HepG2 (cell line): ENCODE measurements at regions not wholly inside any gene's neighbourhood (a gene's known extent, or its start where the extent isn't known, plus 50 kb on each side); places are given as distances from the start of the nearest gene placed in this dataset.
A peak's percentile ranks its signal among the peaks of the same experiment; 100 is the strongest.

Experiments used
- AHR ChIP-seq: IDR thresholded peaks from 2 replicates; pipeline ENCODE4 v1.6.1; 2018; ENCODE audit warnings: missing genetic modification reagents, missing compliant biosample characterization
- EED ChIP-seq: sonication (generic); formaldehyde crosslinking; IDR thresholded peaks from 2 replicates; pipeline ENCODE4 v1.5.0; 2020; ENCODE audit warnings: mild to moderate bottlenecking, missing genetic modification reagents
- EP300 ChIP-seq, 3 experiments: sonication (generic) in 1 of 3; formaldehyde crosslinking in 1 of 3; IDR thresholded peaks; 2 replicates each; pipeline versions ENCODE4 v1.5.1 to v1.6.1; 2011 to 2020; ENCODE audit warnings: low read depth in 2 of 3, low read length in 2 of 3, borderline replicate concordance in 1 of 3, improper control_type of control experiment in 1 of 3, mild to moderate bottlenecking in 1 of 3, missing genetic modification reagents in 1 of 3, moderate library complexity in 1 of 3
- FOXA1 ChIP-seq, 2 experiments: fragments of 450-650 bp in 1 of 2; sonication (generic) in 1 of 2; formaldehyde crosslinking in 1 of 2; IDR thresholded peaks; 2 replicates each; pipeline versions ENCODE4 v1.4.0 to v1.6.1; 2016 to 2020; ENCODE audit warnings: missing genetic modification reagents in 1 of 2
- JUN ChIP-seq: sonication (generic); formaldehyde crosslinking; IDR thresholded peaks from 2 replicates; pipeline ENCODE4 v1.4.0; 2020; ENCODE audit warnings: mild to moderate bottlenecking, missing genetic modification reagents
- KLF13 ChIP-seq: sonication (generic); formaldehyde crosslinking; IDR thresholded peaks from 2 replicates; pipeline ENCODE4 v1.4.0; 2020; ENCODE audit warnings: mild to moderate bottlenecking, missing genetic modification reagents
- KLF16 ChIP-seq, 2 experiments: sonication (generic) in 1 of 2; formaldehyde crosslinking in 1 of 2; IDR thresholded peaks; 2 replicates each; pipeline versions ENCODE4 v1.6.1 to v1.8.0; 2016 to 2023; ENCODE audit warnings: missing genetic modification reagents in 2 of 2, missing compliant biosample characterization in 1 of 2
- NFYC ChIP-seq: IDR thresholded peaks from 2 replicates; pipeline ENCODE4 v1.6.1; 2016; ENCODE audit warnings: missing genetic modification reagents, missing compliant biosample characterization
- RNF2 ChIP-seq: fragments of 450-650 bp; conservative IDR thresholded peaks from 2 replicates; pipeline ENCODE4 v1.6.1; 2016; ENCODE audit warnings: low read depth
- RXRA ChIP-seq: sonication (generic); formaldehyde crosslinking; IDR thresholded peaks from 2 replicates; pipeline ENCODE4 v1.5.1; 2020; ENCODE audit warnings: missing genetic modification reagents
- SMARCC2 ChIP-seq: fragments of 450-650 bp; IDR thresholded peaks from 2 replicates; pipeline ENCODE4 v1.6.1; 2017; ENCODE audit warnings: antibody characterized with exemption, mild to moderate bottlenecking
- SP2 ChIP-seq: sonication (generic); formaldehyde crosslinking; IDR thresholded peaks from 2 replicates; pipeline ENCODE4 v1.5.1; 2020; ENCODE audit warnings: mild to moderate bottlenecking, missing genetic modification reagents
- SPEN ChIP-seq: sonication (generic); formaldehyde crosslinking; IDR thresholded peaks from 2 replicates; pipeline ENCODE4 v1.5.1; 2020; ENCODE audit warnings: low read depth, mild to moderate bottlenecking, missing genetic modification reagents
- SRSF4 ChIP-seq: fragments of 200-400 bp; formaldehyde crosslinking; IDR thresholded peaks from one replicate; pipeline ENCODE4 v1.6.1; 2018; ENCODE audit warnings: mild to moderate bottlenecking, low read depth, low read length, moderate library complexity; ENCODE audit not compliant: poor library complexity, severe bottlenecking
- TBX2 ChIP-seq: sonication (generic); formaldehyde crosslinking; IDR thresholded peaks from 2 replicates; pipeline ENCODE4 v1.5.0; 2020; ENCODE audit warnings: missing genetic modification reagents, mild to moderate bottlenecking, borderline replicate concordance
- TOE1 ChIP-seq: sonication (generic); formaldehyde crosslinking; IDR thresholded peaks from 2 replicates; pipeline ENCODE4 v1.4.0; 2020; ENCODE audit warnings: mild to moderate bottlenecking, missing genetic modification reagents
- TRIM24 ChIP-seq: sonication (generic); formaldehyde crosslinking; IDR thresholded peaks from 2 replicates; pipeline ENCODE4 v1.8.0; 2022; ENCODE audit warnings: mild to moderate bottlenecking, missing genetic modification reagents
- YEATS4 ChIP-seq: sonication (generic); formaldehyde crosslinking; IDR thresholded peaks from 2 replicates; pipeline ENCODE4 v1.4.0; 2020; ENCODE audit warnings: missing genetic modification reagents, borderline replicate concordance
- ZBTB43 ChIP-seq: sonication (generic); formaldehyde crosslinking; conservative IDR thresholded peaks from 2 replicates; pipeline ENCODE4 v1.4.0; 2020; ENCODE audit warnings: missing genetic modification reagents
- ZMAT3 ChIP-seq: sonication (generic); formaldehyde crosslinking; conservative IDR thresholded peaks from 2 replicates; pipeline ENCODE4 v1.7.0; 2021; ENCODE audit warnings: missing genetic modification reagents
- ZNF124 ChIP-seq: sonication (generic); formaldehyde crosslinking; IDR thresholded peaks from 2 replicates; pipeline ENCODE4 v1.4.0; 2020; ENCODE audit warnings: missing genetic modification reagents
- ZNF292 ChIP-seq: sonication (generic); formaldehyde crosslinking; IDR thresholded peaks from 2 replicates; pipeline ENCODE4 v1.8.1; 2022; ENCODE audit warnings: mild to moderate bottlenecking, low read depth, missing genetic modification reagents, borderline replicate concordance
- ZNF382 ChIP-seq: sonication (generic); formaldehyde crosslinking; IDR thresholded peaks from 2 replicates; pipeline ENCODE4 v1.5.0; 2020; ENCODE audit warnings: missing genetic modification reagents, mild to moderate bottlenecking, borderline replicate concordance
- ZNF678 ChIP-seq: sonication (generic); formaldehyde crosslinking; IDR thresholded peaks from 2 replicates; pipeline ENCODE4 v1.4.0; 2020; ENCODE audit warnings: mild to moderate bottlenecking, missing genetic modification reagents

- TF ChIP-seq ZBTB43 (CRISPR knock-in tag) (no peak), SMARCC2 (no peak), EP300 (IDR thresholded peaks at IDR 0.05; ENCODE audit: low read depth in 2 of 2, low read length in 2 of 2) (no peak), EP300 (CRISPR knock-in tag; IDR thresholded peaks at IDR 0.05; ENCODE audit: borderline replicate concordance) (no peak), AHR (CRISPR knock-in tag) (no peak), ZMAT3 (CRISPR knock-in tag) (no peak), JUN (CRISPR knock-in tag) (no peak), SRSF4 (no peak), TRIM24 (no peak), SP2 (CRISPR knock-in tag) (no peak), YEATS4 (no peak), EED (CRISPR knock-in tag) (no peak), KLF13 (CRISPR knock-in tag) (no peak), SPEN (CRISPR knock-in tag) (0 out of 2 replicates have a peak, but pooled peaks have one; percentile 58), ZNF292 (CRISPR knock-in tag) (no peak), KLF16 (CRISPR knock-in tag; IDR thresholded peaks at IDR 0.05) (no peak), TBX2 (CRISPR knock-in tag) (0 out of 2 replicates have a peak, but pooled peaks have one; percentile 19), ZNF124 (CRISPR knock-in tag) (0 out of 2 replicates have a peak, but pooled peaks have one; percentile 60), ZNF678 (CRISPR knock-in tag) (no peak), NFYC (CRISPR knock-in tag) (no peak), FOXA1 (IDR thresholded peaks at IDR 0.05) (no peak), FOXA1 (CRISPR knock-in tag; IDR thresholded peaks at IDR 0.05) (no peak), RXRA (peak; percentile 32; the same call in 1 of the 2 replicates), RNF2 (0 out of 2 replicates have a peak, but pooled peaks have one; percentile 33), ZNF382 (no peak), TOE1 (no peak)
Observed at GRCh38 chr1:59146651-59147358, 150.1 kb upstream of the FGGY start (continued).
